HUDEP-2 (cell line): ENCODE measurements at regions not wholly inside any gene's neighbourhood (a gene's known extent, or its start where the extent isn't known, plus 50 kb on each side); places are given as distances from the start of the nearest gene placed in this dataset.

Experiments used
- DNase-seq, 76 experiments: peaks; one replicate each; lab custom pipeline; 2025; ENCODE audit not compliant: unreplicated experiment in 76 of 76; lab: John Stamatoyannopoulos, UW

GRCh38 chr12:98372340-98373024 lies 142.9 kb upstream of the TMPO start:
- no peak for DNase-seq

GRCh38 chr12:98373025-98373554 lies 142.3 kb upstream of the TMPO start:
- DNase-seq, result peak in 18 of 76 experiments; percentile 0 to 54 (median 4)

GRCh38 chr12:98374007-98374406 lies 141.4 kb upstream of the TMPO start:
- peak in 2 of 76 experiments; percentile 4 for DNase-seq

- DNase-seq, result no peak
Measured at GRCh38 chr12:98379106-98379505, 136.3 kb upstream of the TMPO start.

- DNase-seq, result no peak
Measured at GRCh38 chr12:98385641-98386040, 129.7 kb upstream of the TMPO start.

- DNase-seq, result no peak
Measured at GRCh38 chr12:98387444-98387843, 127.9 kb upstream of the TMPO start.

GRCh38 chr12:98388126-98388525 lies 127.3 kb upstream of the TMPO start:
- DNase-seq, result no peak

- DNase-seq, result no peak
Measured at GRCh38 chr12:98389593-98389992, 125.8 kb upstream of the TMPO start.

- peak in 65 of 76 experiments; percentile 2 to 82 (median 44) for DNase-seq
Measured at GRCh38 chr12:98397323-98398105, 117.9 kb upstream of the TMPO start.

- peak in 31 of 76 experiments; percentile 3 to 65 (median 22) for DNase-seq
Measured at GRCh38 chr12:98399532-98399931, 115.9 kb upstream of the TMPO start.

GRCh38 chr12:98401427-98401826 lies 114.0 kb upstream of the TMPO start:
- DNase-seq, result no peak

- DNase-seq, result no peak
Measured at GRCh38 chr12:98402091-98402490, 113.3 kb upstream of the TMPO start.

- DNase-seq, result no peak
Measured at GRCh38 chr12:98402671-98403070, 112.7 kb upstream of the TMPO start.

- no peak for DNase-seq
Measured at GRCh38 chr12:98403385-98403784, 112.0 kb upstream of the TMPO start.

- DNase-seq, result no peak
Measured at GRCh38 chr12:98403936-98404335, 111.5 kb upstream of the TMPO start.

- DNase-seq, result no peak
Measured at GRCh38 chr12:98405805-98406366, 109.5 kb upstream of the TMPO start.

- DNase-seq, result no peak
Measured at GRCh38 chr12:98406378-98406777, 109.0 kb upstream of the TMPO start.

GRCh38 chr12:98408681-98409080 lies 106.7 kb upstream of the TMPO start:
- DNase-seq, result no peak

GRCh38 chr12:98409548-98409947 lies 105.8 kb upstream of the TMPO start:
- DNase-seq, result no peak

- DNase-seq, result no peak
Measured at GRCh38 chr12:98410356-98410755, 105.0 kb upstream of the TMPO start.

- DNase-seq, result peak in 7 of 76 experiments; percentile 6 to 52 (median 13)
Measured at GRCh38 chr12:98416845-98417244, 98.5 kb upstream of the TMPO start.
